ENCODE measurements at regions not wholly inside any gene's neighbourhood (a gene's known extent, or its start where the extent isn't known, plus 50 kb on each side); places are given as distances from the start of the nearest gene placed in this dataset.

DNA sequence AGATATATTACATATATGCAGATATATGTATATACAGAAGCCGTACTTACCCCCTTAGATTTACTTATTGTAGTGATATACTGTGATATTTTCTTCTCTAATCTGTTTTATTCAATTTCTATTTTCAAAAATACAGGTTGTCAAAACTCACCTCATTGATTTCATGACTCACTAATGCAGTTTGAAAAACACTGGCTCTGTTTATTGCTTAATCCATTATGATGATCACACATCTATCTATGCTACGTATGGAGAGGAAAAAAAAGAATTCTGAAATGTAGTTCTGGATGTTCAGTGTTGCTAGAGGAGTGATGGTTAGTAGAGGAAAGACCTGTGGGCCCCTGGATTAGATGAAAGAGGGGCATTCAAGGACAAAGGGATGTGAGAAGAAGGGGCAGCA lies 121.0 kb upstream of the RPS23 start:
- Mint-ChIP-seq H3K27ac (no peak overlapping the region), H3K9me3 (no peaks in the 10 kb centered on the region), H3K4me1 (no peaks in the 10 kb centered on the region), H3K4me3 (no peak overlapping the region), H3K27me3 (no peaks in the 10 kb centered on the region), H3K36me3 (no peaks in the 10 kb centered on the region)
- DNase-seq: no peak

DNA sequence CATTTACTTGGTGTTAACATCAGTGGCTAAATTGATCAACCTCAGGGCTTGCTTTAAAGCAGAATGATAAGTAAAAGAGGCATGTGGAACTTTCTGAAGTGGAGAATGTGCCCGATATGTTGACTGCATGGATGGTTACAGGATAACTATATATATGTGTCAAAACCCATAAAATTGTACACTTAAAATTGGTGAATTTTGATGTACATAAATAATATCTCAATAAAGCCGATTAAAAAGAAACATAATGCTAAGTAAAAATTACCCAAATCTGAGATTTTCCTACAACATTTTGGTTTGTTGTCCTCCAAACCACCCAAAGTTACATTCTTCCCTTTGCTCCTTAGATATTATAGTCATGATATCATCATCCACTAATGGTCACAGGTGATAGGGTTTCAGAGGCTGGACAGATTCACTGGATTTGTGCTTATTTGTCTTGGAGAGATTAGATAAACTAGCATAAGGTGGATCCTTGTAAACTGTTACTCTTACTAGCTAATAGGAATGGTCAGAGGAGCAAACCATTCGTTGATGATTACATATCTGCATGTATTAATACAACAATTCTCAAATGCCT lies 119.7 kb upstream of the RPS23 start:
- no peak overlapping the region for H3K27ac Mint-ChIP-seq
- no peaks in the 10 kb centered on the region for H3K4me1 Mint-ChIP-seq
- DNase-seq: no peak
- H3K9me3 Mint-ChIP-seq: no peaks in the 10 kb centered on the region
- no peaks in the 10 kb centered on the region for H3K36me3 Mint-ChIP-seq
- H3K27me3 Mint-ChIP-seq: no peaks in the 10 kb centered on the region
- no peak overlapping the region for H3K4me3 Mint-ChIP-seq

DNA sequence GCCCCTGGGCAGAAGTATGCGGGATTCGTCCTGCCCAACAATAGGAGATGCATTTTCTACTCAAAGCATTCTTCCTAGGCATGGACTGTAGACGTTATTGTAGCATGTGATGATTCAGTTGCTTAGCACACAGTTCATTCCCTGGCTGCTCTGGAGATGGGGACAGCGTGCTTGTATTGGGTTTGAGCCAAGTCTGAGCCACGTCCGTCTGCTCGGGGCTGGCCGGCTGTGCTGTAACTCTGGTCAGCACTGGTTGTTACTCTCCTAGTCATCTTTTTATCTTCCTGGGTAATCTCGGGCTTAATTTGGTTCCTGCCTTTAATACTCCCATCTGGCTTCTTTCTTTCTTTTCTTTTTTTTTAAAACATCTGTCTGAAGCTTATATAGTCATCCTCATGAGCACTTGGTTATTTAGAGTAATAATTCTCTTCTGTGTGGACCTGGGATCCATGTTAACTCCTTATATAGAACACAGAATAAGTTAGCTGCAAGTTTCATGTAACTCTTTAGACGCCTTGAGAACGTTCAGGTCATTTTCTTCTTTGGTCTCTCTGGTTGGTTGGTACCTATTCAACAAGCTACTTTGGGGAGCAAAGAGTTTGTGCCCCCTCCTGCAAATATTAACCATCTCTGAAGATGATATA lies 118.8 kb upstream of the RPS23 start:
- no peak for DNase-seq
- no peaks in the 10 kb centered on the region for H3K9me3 Mint-ChIP-seq
- no peaks in the 10 kb centered on the region for H3K27me3 Mint-ChIP-seq
- H3K4me3 Mint-ChIP-seq: no peak overlapping the region
- no peaks in the 10 kb centered on the region for H3K36me3 Mint-ChIP-seq
- no peak overlapping the region for H3K27ac Mint-ChIP-seq
- no peaks in the 10 kb centered on the region for H3K4me1 Mint-ChIP-seq

DNA sequence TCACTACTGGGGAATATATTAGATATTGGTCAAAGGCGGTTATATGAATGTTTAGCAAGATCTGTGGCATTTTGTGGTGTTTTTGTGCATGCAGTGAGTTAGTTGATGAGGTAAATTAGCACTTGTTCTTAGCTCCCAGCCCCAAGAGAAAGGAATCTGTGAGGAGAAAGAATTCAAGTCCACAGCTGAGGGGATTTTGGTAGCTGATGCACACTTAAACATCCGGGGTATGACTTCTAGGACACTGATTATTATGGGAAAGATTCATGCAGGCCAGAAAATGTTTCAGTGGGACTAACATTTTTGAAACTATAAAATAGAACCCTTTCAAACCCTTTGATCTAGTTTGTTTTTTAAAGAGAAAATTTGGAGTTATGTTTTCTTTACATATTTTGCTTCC lies 118.2 kb upstream of the RPS23 start:
- no peaks in the 10 kb centered on the region for H3K27me3 Mint-ChIP-seq
- H3K27ac Mint-ChIP-seq: no peak overlapping the region
- no peak overlapping the region for H3K4me3 Mint-ChIP-seq
- H3K9me3 Mint-ChIP-seq: no peaks in the 10 kb centered on the region
- DNase-seq: no peak
- H3K4me1 Mint-ChIP-seq: no peaks in the 10 kb centered on the region
- no peaks in the 10 kb centered on the region for H3K36me3 Mint-ChIP-seq

DNA sequence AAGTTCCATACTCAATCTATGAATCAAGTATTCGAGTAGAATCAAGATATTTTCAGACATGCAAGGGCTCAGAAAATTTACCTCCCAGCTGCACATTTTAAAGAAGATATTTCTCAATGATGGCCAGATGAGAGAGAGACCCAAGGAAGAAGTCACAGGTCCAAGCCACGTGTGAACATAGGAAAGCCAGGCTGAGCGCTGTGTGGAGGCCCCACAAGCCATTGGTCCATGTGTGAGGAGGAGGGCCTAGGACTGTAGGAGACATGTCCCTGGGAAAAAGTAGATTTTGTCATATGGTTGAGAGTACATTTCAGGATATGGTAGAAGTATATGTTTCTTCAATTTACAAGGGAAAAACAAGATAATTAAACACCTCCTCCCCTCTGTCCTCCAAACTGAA lies 115.8 kb upstream of the RPS23 start:
- no peaks in the 10 kb centered on the region for H3K9me3 Mint-ChIP-seq

DNA sequence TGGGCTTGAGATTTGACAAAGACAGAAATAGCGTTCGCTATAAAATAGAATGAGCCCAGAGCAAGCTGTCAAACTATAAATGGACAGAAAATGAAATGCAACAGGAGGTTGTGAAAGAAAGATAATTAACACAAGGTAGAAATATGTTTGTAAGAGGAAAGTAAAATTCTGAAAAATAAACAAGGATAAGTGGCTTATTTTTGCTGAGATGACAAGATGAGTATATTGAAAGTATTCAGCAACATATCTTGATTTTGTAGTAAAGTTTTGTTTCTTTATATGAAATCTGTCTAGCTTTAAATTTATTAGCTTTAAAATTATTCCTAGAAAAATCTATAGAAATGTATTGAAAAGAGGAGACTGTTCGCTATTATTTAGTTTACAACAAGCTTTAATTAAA lies 111.9 kb upstream of the RPS23 start:
- H3K4me1 Mint-ChIP-seq: peaks cover 2% of the 10 kb centered on the region
- H3K9me3 Mint-ChIP-seq: no peaks in the 10 kb centered on the region
- no peak for DNase-seq
- H3K27me3 Mint-ChIP-seq: no peaks in the 10 kb centered on the region
- H3K4me3 Mint-ChIP-seq: no peak overlapping the region
- H3K27ac Mint-ChIP-seq: no peak overlapping the region
- H3K36me3 Mint-ChIP-seq: no peaks in the 10 kb centered on the region

More for the DNA sequence above, 115.8 kb upstream of the RPS23 start:
- Mint-ChIP-seq H3K4me1 (no peaks in the 10 kb centered on the region), H3K27me3 (no peaks in the 10 kb centered on the region), H3K4me3 (no peak overlapping the region), H3K27ac (no peak overlapping the region), H3K36me3 (no peaks in the 10 kb centered on the region)
- no peak for DNase-seq

DNA sequence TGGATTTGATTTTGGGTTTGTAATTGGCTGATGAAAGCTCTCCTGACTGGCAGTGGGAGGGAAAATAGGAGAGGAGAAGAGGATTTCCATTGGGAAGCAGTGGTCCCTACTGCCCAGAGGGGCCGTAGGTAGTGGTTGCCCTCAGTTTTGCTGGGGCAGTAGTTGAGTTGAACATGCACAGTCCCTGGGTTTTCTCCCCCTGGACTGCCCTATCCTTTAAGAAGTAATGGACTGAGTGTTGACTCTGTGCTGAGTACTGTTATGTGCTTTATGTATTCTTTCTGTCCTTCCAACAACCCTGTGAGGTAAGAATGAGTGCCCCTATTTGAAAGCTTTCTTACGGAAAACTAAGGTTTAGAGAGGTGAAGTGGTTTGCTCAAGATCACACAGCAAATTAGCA lies 111.2 kb upstream of the RPS23 start:
- peaks cover 2% of the 10 kb centered on the region for H3K4me1 Mint-ChIP-seq
- H3K4me3 Mint-ChIP-seq: no peak overlapping the region
- H3K9me3 Mint-ChIP-seq: no peaks in the 10 kb centered on the region
- no peak for DNase-seq
- H3K27ac Mint-ChIP-seq: no peak overlapping the region
- H3K36me3 Mint-ChIP-seq: no peaks in the 10 kb centered on the region
- no peaks in the 10 kb centered on the region for H3K27me3 Mint-ChIP-seq

DNA sequence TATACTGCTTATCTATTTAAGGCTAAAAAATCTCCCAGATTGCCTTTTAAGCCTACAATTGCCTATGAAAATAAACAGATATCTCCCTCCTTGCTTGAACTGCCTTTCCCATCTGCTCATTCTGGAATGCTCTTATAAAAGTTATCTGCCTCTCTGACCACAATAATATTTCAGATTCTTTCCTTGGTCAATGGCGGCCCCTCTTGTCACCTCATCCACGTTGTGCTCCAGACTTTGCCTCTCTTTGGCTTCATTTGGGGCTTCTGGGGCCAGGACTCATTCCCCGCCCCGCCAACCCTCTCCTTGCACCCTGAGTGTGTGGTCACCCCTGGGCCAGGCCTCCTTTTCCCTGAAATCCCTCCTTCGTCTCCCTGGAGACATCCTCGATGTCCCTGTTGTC lies 110.0 kb upstream of the RPS23 start:
- Mint-ChIP-seq H3K27me3 (no peaks in the 10 kb centered on the region), H3K4me1 (peaks cover 2% of the 10 kb centered on the region), H3K4me3 (no peak overlapping the region), H3K27ac (no peak overlapping the region), H3K9me3 (no peaks in the 10 kb centered on the region), H3K36me3 (no peaks in the 10 kb centered on the region)
- DNase-seq: no peak

DNA sequence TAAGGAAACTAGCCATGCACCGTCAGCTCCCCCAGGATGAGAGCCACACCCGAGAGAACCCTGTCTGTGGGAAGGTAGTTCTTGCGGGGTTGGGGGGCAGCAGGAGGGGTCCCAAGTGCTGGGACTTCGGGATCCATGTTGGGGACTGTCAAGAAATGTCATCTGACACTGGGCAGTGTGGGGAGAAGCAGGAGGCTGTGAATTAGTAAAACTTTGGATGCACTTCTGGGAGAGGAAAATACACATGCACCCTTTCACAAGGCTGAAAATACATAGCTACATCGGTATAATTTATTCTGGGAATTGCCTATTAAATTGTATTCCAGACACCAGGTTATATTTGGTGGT lies 109.6 kb upstream of the RPS23 start:
- no peak for DNase-seq
- H3K9me3 Mint-ChIP-seq: no peaks in the 10 kb centered on the region
- H3K27ac Mint-ChIP-seq: no peak overlapping the region
- H3K4me1 Mint-ChIP-seq: peaks cover 2% of the 10 kb centered on the region
- H3K36me3 Mint-ChIP-seq: no peaks in the 10 kb centered on the region
- H3K4me3 Mint-ChIP-seq: no peak overlapping the region
- no peaks in the 10 kb centered on the region for H3K27me3 Mint-ChIP-seq

DNA sequence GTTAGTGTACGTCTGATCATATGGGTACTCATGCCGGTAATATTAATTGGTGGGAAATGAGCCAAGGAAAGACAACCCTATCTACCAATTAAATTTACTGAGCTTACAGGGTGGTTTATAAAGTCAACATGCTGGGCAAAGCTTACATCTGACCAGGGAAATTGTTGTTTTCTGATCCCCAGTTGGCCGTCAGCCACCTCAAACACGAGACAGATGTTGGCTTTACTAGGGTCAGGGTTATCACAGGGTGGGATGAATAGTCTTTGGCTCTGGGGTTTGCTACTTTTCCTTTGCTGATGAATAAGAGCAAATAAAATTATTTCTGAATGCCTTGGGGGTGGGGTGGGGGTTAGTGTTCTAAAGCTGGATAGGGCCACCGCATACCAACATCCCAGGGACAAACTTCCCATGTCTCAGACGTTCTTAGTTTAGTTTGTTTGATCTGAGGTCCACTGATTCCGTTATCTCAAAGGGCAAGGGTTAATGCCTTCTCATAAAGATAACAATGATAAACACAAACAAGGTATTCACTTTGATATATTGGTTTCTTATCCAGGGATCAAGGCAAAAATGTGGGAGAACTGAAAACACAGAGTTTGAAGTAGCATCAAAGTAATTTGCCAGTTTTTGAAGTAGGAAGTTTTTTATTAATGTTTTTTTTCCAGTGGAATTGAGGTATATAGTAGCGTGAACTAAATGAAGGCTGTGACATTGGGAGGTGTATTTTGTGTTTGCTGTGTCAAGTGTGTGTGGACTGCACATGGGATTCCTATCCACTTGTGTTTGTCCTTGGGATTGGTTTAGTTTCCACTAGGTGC lies 109.1 kb upstream of the RPS23 start:
- H3K4me1 Mint-ChIP-seq: peaks cover 2% of the 10 kb centered on the region
- no peak overlapping the region for H3K27ac Mint-ChIP-seq
- no peaks in the 10 kb centered on the region for H3K36me3 Mint-ChIP-seq
- H3K9me3 Mint-ChIP-seq: no peaks in the 10 kb centered on the region
- no peaks in the 10 kb centered on the region for H3K27me3 Mint-ChIP-seq
- DNase-seq: no peak
- no peak overlapping the region for H3K4me3 Mint-ChIP-seq

DNA sequence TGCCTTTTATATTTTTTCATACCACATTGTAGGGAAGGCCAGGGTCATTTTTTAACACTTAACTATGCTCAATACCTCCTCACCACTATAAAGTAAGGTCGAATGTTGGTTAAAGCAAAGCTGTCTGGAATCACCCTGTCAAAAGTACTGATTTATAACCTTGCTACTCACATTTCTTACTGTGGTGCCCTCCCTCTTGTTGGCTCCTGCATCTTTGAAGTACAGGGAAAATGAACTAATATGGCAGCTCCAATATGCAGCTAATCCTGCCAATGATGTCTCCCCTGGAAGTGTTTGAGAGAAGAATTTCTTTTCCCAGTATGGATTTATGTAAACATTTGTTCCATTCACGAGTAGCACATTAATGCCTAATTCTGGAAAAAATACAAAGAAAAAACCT lies 108.4 kb upstream of the RPS23 start:
- no peaks in the 10 kb centered on the region for H3K36me3 Mint-ChIP-seq
- DNase-seq: no peak
- H3K4me3 Mint-ChIP-seq: no peak overlapping the region
- no peaks in the 10 kb centered on the region for H3K9me3 Mint-ChIP-seq
- no peaks in the 10 kb centered on the region for H3K27me3 Mint-ChIP-seq
- no peak overlapping the region for H3K27ac Mint-ChIP-seq
- peaks cover 2% of the 10 kb centered on the region for H3K4me1 Mint-ChIP-seq

DNA sequence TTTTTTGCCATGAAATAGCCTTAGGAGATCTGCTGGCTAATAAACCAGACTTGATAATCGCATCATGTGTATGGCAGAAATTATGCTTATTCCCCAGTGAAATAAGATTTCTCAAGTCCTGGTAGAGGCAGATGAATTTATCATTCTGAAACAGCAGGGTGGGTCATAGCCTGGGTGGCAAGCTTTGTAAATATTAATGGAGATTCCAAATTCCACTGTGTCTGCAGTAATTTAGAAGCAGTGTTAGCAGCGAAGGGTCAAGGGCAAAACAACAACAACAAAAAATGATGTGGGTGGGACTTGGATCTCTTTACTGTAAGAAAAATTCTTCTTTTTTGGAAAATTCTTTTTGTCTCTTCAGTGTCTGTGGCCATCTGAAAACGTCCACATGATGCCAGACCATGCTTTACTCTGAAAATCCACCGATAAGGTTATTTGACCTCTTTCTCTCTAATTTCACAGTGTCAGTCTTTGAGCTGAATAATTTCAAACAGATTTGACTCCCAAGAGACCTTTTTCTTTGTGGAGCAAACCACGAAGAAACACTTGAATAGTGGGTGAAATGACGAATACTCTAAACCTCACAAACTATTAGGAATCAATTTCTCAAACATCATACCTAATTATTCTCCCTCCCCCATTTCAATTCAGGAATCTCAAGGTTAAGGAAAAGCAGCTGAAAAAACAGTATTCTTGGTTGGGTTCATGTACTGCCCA lies 106.0 kb upstream of the RPS23 start:
- H3K9me3 Mint-ChIP-seq: no peaks in the 10 kb centered on the region
- peaks cover 2% of the 10 kb centered on the region for H3K4me1 Mint-ChIP-seq
- no peak overlapping the region for H3K4me3 Mint-ChIP-seq
- DNase-seq: no peak
- H3K27me3 Mint-ChIP-seq: peaks cover 4% of the 10 kb centered on the region
- no peaks in the 10 kb centered on the region for H3K36me3 Mint-ChIP-seq
- H3K27ac Mint-ChIP-seq: no peak overlapping the region

DNA sequence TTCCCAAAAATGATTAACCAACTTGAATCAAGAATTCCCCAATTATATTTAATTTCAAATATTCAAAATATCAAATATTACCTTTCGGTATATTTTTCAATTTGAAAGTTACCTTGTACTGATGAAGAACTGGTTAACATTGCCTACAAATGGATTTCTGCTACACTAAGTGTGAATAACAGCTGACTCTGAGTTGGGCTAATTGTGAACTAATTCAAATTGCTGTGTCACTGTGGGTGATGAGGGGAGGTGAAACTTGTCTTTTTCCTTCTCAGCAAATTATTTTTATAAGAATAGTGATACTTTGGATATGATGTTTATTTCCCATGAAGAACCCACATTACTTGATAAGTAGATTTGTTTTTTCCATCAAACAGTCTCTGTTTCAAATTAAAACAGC lies 103.4 kb upstream of the RPS23 start:
- no peak for DNase-seq
- Mint-ChIP-seq H3K36me3 (no peaks in the 10 kb centered on the region), H3K27ac (no peak overlapping the region), H3K4me1 (no peaks in the 10 kb centered on the region), H3K27me3 (peaks cover 4% of the 10 kb centered on the region), H3K9me3 (no peaks in the 10 kb centered on the region), H3K4me3 (no peak overlapping the region)

DNA sequence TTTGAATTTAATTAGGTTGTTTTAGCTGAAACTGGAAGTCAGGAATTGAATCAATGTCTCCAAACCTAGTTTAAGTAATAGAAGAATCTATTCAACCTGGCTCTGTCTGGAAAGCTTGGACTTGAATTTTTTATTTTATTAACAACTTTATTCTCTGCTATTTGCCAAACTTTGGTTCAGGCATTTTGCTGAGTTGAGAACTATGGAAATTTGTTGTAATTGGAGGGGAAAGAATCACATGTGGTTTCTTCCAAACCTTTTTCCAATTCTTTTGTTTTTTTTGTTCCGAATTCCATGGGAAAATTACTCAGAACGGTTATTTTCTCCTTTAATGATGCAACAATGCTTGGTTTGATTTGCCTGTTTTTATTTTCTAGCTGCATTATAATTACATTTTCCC lies 98.2 kb upstream of the RPS23 start:
- no peak overlapping the region for H3K4me3 Mint-ChIP-seq
- peaks cover 5% of the 10 kb centered on the region for H3K36me3 Mint-ChIP-seq
- H3K4me1 Mint-ChIP-seq: peaks cover 8% of the 10 kb centered on the region
- H3K27me3 Mint-ChIP-seq: peaks cover 4% of the 10 kb centered on the region
- no peak for DNase-seq
- H3K27ac Mint-ChIP-seq: no peak overlapping the region
- peaks cover 3% of the 10 kb centered on the region for H3K9me3 Mint-ChIP-seq

DNA sequence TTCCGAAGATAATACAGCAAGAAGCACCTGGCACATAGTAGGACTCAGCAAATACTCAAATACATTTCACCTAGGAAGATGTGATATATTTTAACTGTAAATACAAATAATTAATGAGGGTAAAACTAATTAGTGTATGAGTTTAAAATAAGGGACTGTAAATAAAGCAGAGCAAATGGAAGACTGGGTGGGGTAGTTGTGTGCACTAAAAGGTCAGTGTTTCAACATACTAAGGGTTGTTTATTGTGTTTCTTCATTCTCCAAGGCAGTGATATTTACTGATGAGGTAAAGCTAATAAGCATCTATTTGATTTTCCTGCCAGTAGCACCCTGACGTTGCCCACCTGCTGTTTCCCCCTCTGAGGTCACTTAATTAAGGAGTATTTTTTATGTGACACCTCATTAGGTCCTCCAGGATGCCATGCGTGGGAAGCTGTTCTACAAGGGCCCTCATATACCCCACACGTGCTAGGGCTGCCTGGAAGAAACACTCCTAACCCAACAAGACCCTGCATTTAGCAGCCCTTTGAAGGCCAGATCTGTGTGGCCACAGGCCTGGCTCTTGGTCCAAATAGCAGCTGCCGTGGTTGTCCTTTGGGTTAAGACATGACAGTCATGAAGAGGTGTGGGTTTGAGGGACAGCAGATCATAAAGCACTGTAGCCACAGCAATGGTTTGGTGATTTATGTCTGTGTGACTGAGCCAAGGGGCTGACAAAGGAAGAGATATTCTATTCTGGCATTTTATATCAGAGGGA lies 97.5 kb upstream of the RPS23 start:
- peaks cover 3% of the 10 kb centered on the region for H3K9me3 Mint-ChIP-seq

More for the DNA sequence above, 97.5 kb upstream of the RPS23 start:
- H3K4me1 Mint-ChIP-seq: peaks cover 8% of the 10 kb centered on the region
- peaks cover 5% of the 10 kb centered on the region for H3K36me3 Mint-ChIP-seq
- DNase-seq: no peak
- H3K4me3 Mint-ChIP-seq: no peak overlapping the region
- no peak overlapping the region for H3K27ac Mint-ChIP-seq
- no peaks in the 10 kb centered on the region for H3K27me3 Mint-ChIP-seq
